GM23338 (cell line): ENCODE measurements at regions not wholly inside any gene's neighbourhood (a gene's known extent, or its start where the extent isn't known, plus 50 kb on each side); places are given as distances from the start of the nearest gene placed in this dataset.
A peak's percentile ranks its signal among the peaks of the same experiment; 100 is the strongest.

Experiments
- ATAC-seq: fragments of 200-7000 bp; cut with Tn5 transposase; 3 replicates; pipeline ENCODE4 v1.9.1; 2020
- DNase-seq: peaks from one replicate; pipeline ENCODE4 v3.0.0-alpha.2; 2015; ENCODE audit warnings: low spot score
- H2AFZ ChIP-seq: fragments of 200-600 bp; sonication (generic); 2 replicates; pipeline ENCODE4 v1.8.0; 2016; ENCODE audit warnings: antibody characterized with exemption, mild to moderate bottlenecking, moderate library complexity
- H3F3A ChIP-seq: fragments of 200-600 bp; sonication (generic); replicated peaks from 2 replicates; pipeline ENCODE4 v1.8.0; 2017; ENCODE audit warnings: antibody characterized with exemption, mixed run types, low read depth
- H3K27ac ChIP-seq: fragments of 200-600 bp; sonication (generic); 2 replicates; pipeline ENCODE4 v1.6.1; 2016; ENCODE audit warnings: low read depth
- H3K27me3 ChIP-seq: fragments of 200-600 bp; sonication (generic); 2 replicates; pipeline ENCODE4 v1.8.0; 2016; ENCODE audit warnings: mild to moderate bottlenecking, mixed run types, moderate library complexity; ENCODE audit not compliant: insufficient read depth
- H3K36me3 ChIP-seq: fragments of 200-600 bp; sonication (generic); 2 replicates; pipeline ENCODE4 v1.8.0; 2016; ENCODE audit warnings: mild to moderate bottlenecking; ENCODE audit not compliant: insufficient read depth
- H3K4me1 ChIP-seq: fragments of 200-600 bp; sonication (generic); 2 replicates; pipeline ENCODE4 v1.8.0; 2016; ENCODE audit warnings: mild to moderate bottlenecking, moderate library complexity; ENCODE audit not compliant: insufficient read depth
- H3K4me2 ChIP-seq: fragments of 200-600 bp; sonication (generic); 2 replicates; pipeline ENCODE4 v1.7.1; 2017; ENCODE audit warnings: mixed run types
- H3K4me3 ChIP-seq: fragments of 200-600 bp; sonication (generic); 2 replicates; pipeline ENCODE4 v1.6.1; 2016; ENCODE audit warnings: mixed run types
- H3K79me2 ChIP-seq: fragments of 200-600 bp; sonication (generic); replicated peaks from 2 replicates; pipeline ENCODE4 v1.8.0; 2017; ENCODE audit warnings: mild to moderate bottlenecking; ENCODE audit not compliant: insufficient read depth
- H3K9me2 ChIP-seq: fragments of 200-600 bp; sonication (generic); 2 replicates; pipeline ENCODE4 v1.8.0; 2017; ENCODE audit not compliant: insufficient read depth
- H4K20me1 ChIP-seq: fragments of 200-600 bp; sonication (generic); replicated peaks from 2 replicates; pipeline ENCODE4 v1.8.0; 2017; ENCODE audit warnings: mild to moderate bottlenecking; ENCODE audit not compliant: insufficient read depth
- H3K27ac Mint-ChIP-seq: 2 replicates; pipeline ENCODE4 v1.8.0; 2020; ENCODE audit warnings: inconsistent platforms, mild to moderate bottlenecking, moderate library complexity, mixed read lengths
- H3K27me3 Mint-ChIP-seq: 3 replicates; pipeline ENCODE4 v1.8.0; 2022; ENCODE audit warnings: low read depth, mild to moderate bottlenecking, moderate library complexity, mixed read lengths, inconsistent platforms; ENCODE audit not compliant: insufficient read depth, poor library complexity
- H3K36me3 Mint-ChIP-seq: 3 replicates; pipeline ENCODE4 v1.8.0; 2021; ENCODE audit warnings: low read depth, mild to moderate bottlenecking, inconsistent platforms, moderate library complexity, mixed read lengths
- H3K4me1 Mint-ChIP-seq: 3 replicates; pipeline ENCODE4 v1.8.0; 2020; ENCODE audit warnings: mild to moderate bottlenecking, inconsistent platforms, mixed read lengths
- H3K4me3 Mint-ChIP-seq: 3 replicates; pipeline ENCODE4 v1.8.0; 2021; ENCODE audit warnings: moderate library complexity, mild to moderate bottlenecking, inconsistent platforms, mixed read lengths
- H3K9me3 Mint-ChIP-seq: 3 replicates; pipeline ENCODE4 v1.8.0; 2020; ENCODE audit warnings: moderate library complexity, mild to moderate bottlenecking, inconsistent platforms, mixed read lengths
- CREB1 ChIP-seq: fragments of 250-450 bp; sonication (Bioruptor Pico); IDR thresholded peaks from 2 replicates; pipeline ENCODE4 v1.5.0; 2020; ENCODE audit warnings: low read depth, mild to moderate bottlenecking, moderate library complexity
- EZH2 ChIP-seq: fragments of 200-600 bp; sonication (generic); IDR thresholded peaks from one replicate; pipeline ENCODE4 v1.8.0; 2017; ENCODE audit warnings: antibody characterized with exemption, mild to moderate bottlenecking, low read depth; ENCODE audit not compliant: unreplicated experiment
- EZH2phosphoT487 ChIP-seq: fragments of 200-600 bp; sonication (generic); IDR thresholded peaks from one replicate; pipeline ENCODE4 v1.8.1; 2018; ENCODE audit warnings: antibody characterized with exemption; ENCODE audit not compliant: unreplicated experiment
- JUNB ChIP-seq: IDR thresholded peaks from one replicate; pipeline ENCODE4 v1.6.1; 2016; ENCODE audit warnings: antibody characterized with exemption; ENCODE audit not compliant: unreplicated experiment
- NANOG ChIP-seq: IDR thresholded peaks from 2 replicates; pipeline ENCODE4 v1.6.1; 2016; ENCODE audit warnings: antibody characterized with exemption, borderline replicate concordance
- POLR2AphosphoS5 ChIP-seq: IDR thresholded peaks from 2 replicates; pipeline ENCODE4 v1.6.1; 2016; ENCODE audit warnings: antibody characterized with exemption, low read depth
- STAT1 ChIP-seq: IDR thresholded peaks from one replicate; pipeline ENCODE4 v1.6.1; 2016; ENCODE audit warnings: antibody characterized with exemption; ENCODE audit not compliant: unreplicated experiment
- ZNF114 ChIP-seq: fragments of 250-450 bp; sonication (Bioruptor Pico); IDR thresholded peaks from 2 replicates; pipeline ENCODE4 v1.5.0; 2020; ENCODE audit warnings: mild to moderate bottlenecking, moderate library complexity
- ZNF331 ChIP-seq: fragments of 250-450 bp; sonication (Bioruptor Pico); IDR thresholded peaks from 2 replicates; pipeline ENCODE4 v1.5.0; 2020; ENCODE audit warnings: low read depth, mild to moderate bottlenecking, moderate library complexity
- TF ChIP-seq, protein P1 (sequence below), 2 experiments: fragments of 200-600 bp in 1 of 2; sonication (generic) in 1 of 2; conservative IDR thresholded peaks; 2 replicates each; pipeline versions ENCODE4 v1.5.1 to v1.6.1; 2016 to 2017; ENCODE audit warnings: antibody characterized with exemption in 2 of 2, low read depth in 2 of 2, mild to moderate bottlenecking in 2 of 2, moderate library complexity in 1 of 2
- TF ChIP-seq, protein P2 (sequence below): IDR thresholded peaks from 2 replicates; pipeline ENCODE4 v1.6.1; 2016; ENCODE audit warnings: antibody characterized with exemption

DNA sequence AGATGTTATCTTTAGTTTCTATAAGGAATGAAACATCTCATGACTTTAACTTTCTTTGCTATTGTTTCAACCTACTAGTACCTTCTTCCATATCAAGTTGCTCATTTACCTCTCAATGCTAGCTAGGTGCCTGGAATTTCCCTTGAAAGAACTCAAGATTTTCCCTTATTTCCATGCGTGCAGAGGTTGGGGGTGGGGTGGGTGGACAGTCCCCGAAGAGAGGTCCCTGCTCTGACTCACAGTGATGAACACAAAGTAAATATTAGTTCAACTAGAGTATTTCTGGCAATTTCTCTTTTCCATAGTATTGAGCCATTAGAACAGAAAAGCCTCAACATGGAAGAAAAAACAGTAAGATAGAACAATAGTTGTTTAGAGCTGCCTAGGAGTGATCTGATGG is 239.0 kb upstream of the ZP4 start:
- no peak for ATAC-seq

DNA sequence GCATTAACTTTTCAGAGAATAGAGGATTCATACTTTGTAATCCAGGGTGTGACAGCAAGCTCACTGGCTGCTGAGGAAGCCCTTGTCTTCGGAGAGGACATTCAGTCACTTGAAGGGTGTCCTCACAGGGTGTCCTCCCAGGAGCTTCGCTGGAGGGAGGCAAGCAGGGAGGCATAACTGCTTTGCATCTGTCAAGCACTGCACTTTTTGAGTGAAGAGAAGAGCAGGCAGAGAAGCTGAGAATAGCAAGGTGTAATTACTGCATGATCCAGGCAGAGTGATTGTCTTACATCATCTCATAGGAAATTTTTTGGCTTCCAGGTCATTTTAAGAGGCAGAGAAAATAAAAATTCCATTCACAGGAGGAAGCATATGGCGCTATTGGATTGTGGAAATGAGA is 232.5 kb upstream of the ZP4 start:
- Histone ChIP-seq H3K27ac (no peak overlapping the region), H3K9me2 (peaks cover 6% of the 10 kb centered on the region; the same call in 1 of the 2 replicates), H3K4me2 (no peak overlapping the region), H3F3A (no peaks in the 10 kb centered on the region), H3K4me3 (no peak overlapping the region), H3K27me3 (no peaks in the 10 kb centered on the region), H3K36me3 (no peaks in the 10 kb centered on the region), H3K4me1 (no peaks in the 10 kb centered on the region), H3K79me2 (no peaks in the 10 kb centered on the region), H4K20me1 (no peaks in the 10 kb centered on the region), H2AFZ (no peak overlapping the region; the same call in 1 of the 2 replicates)
- ATAC-seq (no peak), DNase-seq (no peak)
- TF ChIP-seq NANOG (no peak), JUNB (no peak), ZNF331 (CRISPR knock-in tag) (no peak), CREB1 (CRISPR knock-in tag) (no peak), EZH2 (no peak)
- TF ChIP-seq, protein P1, sequence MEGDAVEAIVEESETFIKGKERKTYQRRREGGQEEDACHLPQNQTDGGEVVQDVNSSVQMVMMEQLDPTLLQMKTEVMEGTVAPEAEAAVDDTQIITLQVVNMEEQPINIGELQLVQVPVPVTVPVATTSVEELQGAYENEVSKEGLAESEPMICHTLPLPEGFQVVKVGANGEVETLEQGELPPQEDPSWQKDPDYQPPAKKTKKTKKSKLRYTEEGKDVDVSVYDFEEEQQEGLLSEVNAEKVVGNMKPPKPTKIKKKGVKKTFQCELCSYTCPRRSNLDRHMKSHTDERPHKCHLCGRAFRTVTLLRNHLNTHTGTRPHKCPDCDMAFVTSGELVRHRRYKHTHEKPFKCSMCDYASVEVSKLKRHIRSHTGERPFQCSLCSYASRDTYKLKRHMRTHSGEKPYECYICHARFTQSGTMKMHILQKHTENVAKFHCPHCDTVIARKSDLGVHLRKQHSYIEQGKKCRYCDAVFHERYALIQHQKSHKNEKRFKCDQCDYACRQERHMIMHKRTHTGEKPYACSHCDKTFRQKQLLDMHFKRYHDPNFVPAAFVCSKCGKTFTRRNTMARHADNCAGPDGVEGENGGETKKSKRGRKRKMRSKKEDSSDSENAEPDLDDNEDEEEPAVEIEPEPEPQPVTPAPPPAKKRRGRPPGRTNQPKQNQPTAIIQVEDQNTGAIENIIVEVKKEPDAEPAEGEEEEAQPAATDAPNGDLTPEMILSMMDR (conservative IDR thresholded peaks at IDR 0.05; ENCODE audit: low read depth in 2 of 2) = no peak
- Mint-ChIP-seq H3K36me3 (no peaks in the 10 kb centered on the region), H3K9me3 (no peaks in the 10 kb centered on the region), H3K27me3 (peaks cover 2% of the 10 kb centered on the region), H3K27ac (no peak overlapping the region), H3K4me1 (no peaks in the 10 kb centered on the region), H3K4me3 (no peak overlapping the region)

More for the DNA sequence above, 239.0 kb upstream of the ZP4 start:
- Histone ChIP-seq H3K36me3 (no peaks in the 10 kb centered on the region; the same call in 1 of the 2 replicates), H3K27me3 (no peaks in the 10 kb centered on the region), H3K9me2 (peaks cover 16% of the 10 kb centered on the region), H3F3A (no peaks in the 10 kb centered on the region), H4K20me1 (no peaks in the 10 kb centered on the region), H3K4me2 (peak overlapping the region; percentile 19; the same call in 1 of the 2 replicates), H2AFZ (peak overlapping the region; percentile 91; the same call in 1 of the 2 replicates), H3K4me1 (no peaks in the 10 kb centered on the region), H3K79me2 (no peaks in the 10 kb centered on the region), H3K27ac (no peak overlapping the region), H3K4me3 (no peak overlapping the region)
- no peak for TF ChIP-seq EZH2
- no peak for TF ChIP-seq NANOG
- no peak for TF ChIP-seq ZNF114 (CRISPR knock-in tag)
- no peak for TF ChIP-seq JUNB
- no peak for TF ChIP-seq ZNF331 (CRISPR knock-in tag)
- TF ChIP-seq CREB1 (CRISPR knock-in tag) = no peak
- no peak for TF ChIP-seq POLR2AphosphoS5
- no peak for TF ChIP-seq EZH2phosphoT487
- TF ChIP-seq, protein P1 (conservative IDR thresholded peaks at IDR 0.05; ENCODE audit: low read depth in 2 of 2) = no peak
- no peak for TF ChIP-seq STAT1
- TF ChIP-seq, protein P2, sequence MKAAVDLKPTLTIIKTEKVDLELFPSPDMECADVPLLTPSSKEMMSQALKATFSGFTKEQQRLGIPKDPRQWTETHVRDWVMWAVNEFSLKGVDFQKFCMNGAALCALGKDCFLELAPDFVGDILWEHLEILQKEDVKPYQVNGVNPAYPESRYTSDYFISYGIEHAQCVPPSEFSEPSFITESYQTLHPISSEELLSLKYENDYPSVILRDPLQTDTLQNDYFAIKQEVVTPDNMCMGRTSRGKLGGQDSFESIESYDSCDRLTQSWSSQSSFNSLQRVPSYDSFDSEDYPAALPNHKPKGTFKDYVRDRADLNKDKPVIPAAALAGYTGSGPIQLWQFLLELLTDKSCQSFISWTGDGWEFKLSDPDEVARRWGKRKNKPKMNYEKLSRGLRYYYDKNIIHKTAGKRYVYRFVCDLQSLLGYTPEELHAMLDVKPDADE = no peak
- no peak overlapping the region for H3K27ac Mint-ChIP-seq
- no peaks in the 10 kb centered on the region for H3K9me3 Mint-ChIP-seq
- DNase-seq = peak; percentile 9
- peaks cover 2% of the 10 kb centered on the region for H3K27me3 Mint-ChIP-seq
- H3K36me3 Mint-ChIP-seq = no peaks in the 10 kb centered on the region
- H3K4me1 Mint-ChIP-seq = peaks cover 14% of the 10 kb centered on the region
- H3K4me3 Mint-ChIP-seq = no peak overlapping the region
